K562 (cell line): ENCODE measurements at regions not wholly inside any gene's neighbourhood (a gene's known extent, or its start where the extent isn't known, plus 50 kb on each side); places are given as distances from the start of the nearest gene placed in this dataset.

Experiments used
- ATAC-seq: fragments of 200-7000 bp; cut with Tn5 transposase; 3 replicates; pipeline ENCODE4 v1.9.1; 2020; ENCODE audit warnings: moderate library complexity
- BruUV-seq: library from RNA; stranded (reverse); fragments of 400-500 nt; replicated peaks from 2 replicates; lab custom pipeline; 2021; lab: Mats Ljungman, UMichigan
- CTCF ChIA-PET: fragments of 300-600 bp; formaldehyde crosslinking; extraction: SDS; loops from one replicate; lab custom pipeline; 2021; ENCODE audit warnings: low intra/inter-chr PET ratio; lab: Yijun Ruan, JAX
- POLR2A ChIA-PET: fragments of 300-600, 350-650 bp; sonication (Branson Sonifier 250); formaldehyde crosslinking; extraction: SDS; loops from one replicate; lab custom pipeline; 2021; ENCODE audit warnings: antibody characterized with exemption, inconsistent platforms; lab: Yijun Ruan, JAX
- DNase-seq, 4 experiments: peaks; one replicate each; pipeline versions ENCODE4 v3.0.0 to v3.0.0-alpha.2; 2011 to 2018; ENCODE audit warnings: low spot score in 3 of 4, mixed read lengths in 3 of 4; ENCODE audit errors: extremely low read depth in 1 of 4
- FAIRE-seq: peaks from 2 replicates; lab custom pipeline; 2011; peaks lifted over from hg19 to GRCh38; lab: Jason Lieb, UNC
- H2AFZ ChIP-seq: 2 replicates; pipeline ENCODE4 v1.6.0; 2011; ENCODE audit warnings: low read depth, low read length, control low read depth, inconsistent platforms
- H3K27ac ChIP-seq: fragments of 200-600 bp; 3 replicates; pipeline ENCODE4 v1.8.0; 2011; ENCODE audit warnings: low read depth, mild to moderate bottlenecking, control low read depth, inconsistent platforms, low read length, moderate library complexity, mixed read lengths; ENCODE audit errors: extremely low read depth
- H3K27me3 ChIP-seq, 2 experiments: fragments of 300-600 bp in 1 of 2; 2 replicates in 1 of 2; 3 replicates in 1 of 2; pipeline versions ENCODE4 v1.6.0 to v1.8.0; 2011; ENCODE audit warnings: inconsistent platforms in 2 of 2, low read length in 2 of 2, mild to moderate bottlenecking in 1 of 2, mixed read lengths in 1 of 2, moderate library complexity in 1 of 2; ENCODE audit not compliant: control insufficient read depth in 2 of 2, insufficient read depth in 2 of 2
- H3K36me3 ChIP-seq: fragments of 300-600 bp; 3 replicates; pipeline ENCODE4 v1.8.0; 2011; ENCODE audit warnings: mild to moderate bottlenecking, low read length, inconsistent platforms; ENCODE audit not compliant: control insufficient read depth, insufficient read depth
- H3K4me1 ChIP-seq, 2 experiments: fragments of 200-600 bp in 1 of 2; replicated peaks in 1 of 2; 2 replicates in 1 of 2; 3 replicates in 1 of 2; pipeline versions ENCODE4 v1.5.1 to v1.8.0; 2011; ENCODE audit warnings: inconsistent platforms in 2 of 2, low read length in 2 of 2, mild to moderate bottlenecking in 1 of 2, mixed read lengths in 1 of 2, moderate library complexity in 1 of 2; ENCODE audit not compliant: control insufficient read depth in 2 of 2, insufficient read depth in 2 of 2
- H3K4me2 ChIP-seq: 2 replicates; pipeline ENCODE4 v1.6.1; 2011; ENCODE audit warnings: low read length, control low read depth, inconsistent platforms, mixed read lengths; ENCODE audit not compliant: insufficient read depth
- H3K4me3 ChIP-seq: fragments of 200-600 bp; sonication (generic), shearing (Covaris generic); 2 replicates; pipeline ENCODE4 v1.5.1; 2016; ENCODE audit warnings: control low read depth, inconsistent platforms
- H3K79me2 ChIP-seq: fragments of 200-600 bp; 3 replicates; pipeline ENCODE4 v1.8.0; 2011; ENCODE audit warnings: low read length, inconsistent platforms; ENCODE audit not compliant: control insufficient read depth, insufficient read depth
- H3K9ac ChIP-seq, 2 experiments: 2 replicates each; pipeline versions ENCODE4 v1.6.0 to v1.6.1; 2011; ENCODE audit warnings: low read depth in 2 of 2, low read length in 2 of 2, control low read depth in 1 of 2, inconsistent platforms in 1 of 2, mild to moderate bottlenecking in 1 of 2, mixed read lengths in 1 of 2; ENCODE audit not compliant: insufficient read depth in 1 of 2
- H3K9me1 ChIP-seq: one replicate; pipeline ENCODE4 v1.6.0; 2011; ENCODE audit warnings: inconsistent platforms, mild to moderate bottlenecking, low read length, moderate library complexity; ENCODE audit not compliant: control insufficient read depth, insufficient read depth
- H3K9me3 ChIP-seq: replicated peaks from 2 replicates; pipeline ENCODE4 v1.5.1; 2011; ENCODE audit warnings: low read depth, low read length, inconsistent platforms; ENCODE audit not compliant: control insufficient read depth, insufficient read depth
- H4K20me1 ChIP-seq: replicated peaks from 2 replicates; pipeline ENCODE4 v1.6.1; 2011; ENCODE audit warnings: low read length, inconsistent platforms, mixed read lengths; ENCODE audit not compliant: control insufficient read depth, insufficient read depth
- PBX2 ChIP-seq, 2 experiments: IDR thresholded peaks in 1 of 2; conservative IDR thresholded peaks in 1 of 2; 2 replicates each; pipeline ENCODE4 v1.6.1; 2016; ENCODE audit warnings: low read depth in 2 of 2, mild to moderate bottlenecking in 1 of 2, missing compliant biosample characterization in 1 of 2, missing genetic modification characterization in 1 of 2, moderate library complexity in 1 of 2
- SNIP1 ChIP-seq: fragments of 450-650 bp; IDR thresholded peaks from 2 replicates; pipeline ENCODE4 v1.7.1; 2017; ENCODE audit warnings: low read depth, mild to moderate bottlenecking
- in situ Hi-C: fragments of 300-500 bp; cut with MboI; formaldehyde crosslinking; loops from 4 replicates; pipeline ENCODE4 v1.15.0; 2018; ENCODE audit warnings: inconsistent platforms, mixed read lengths
- intact Hi-C: fragments of 100-400 bp; cut with micrococcal nuclease; formaldehyde crosslinking; loops from 2 replicates; pipeline ENCODE4 v1.14.2; 2022

GRCh38 chr4:66568001-66568400 is 897.7 kb upstream of the EPHA5 start (continued):
- no peak for TF ChIP-seq SNIP1
- TF ChIP-seq, all 486 proteins: peak for 0

GRCh38 chr4:66567551-66567950 is 897.3 kb upstream of the EPHA5 start:
- H3K4me3 ChIP-seq, result no peak overlapping the region
- no peak for DNase-seq
- in situ Hi-C loops (no loop called here), intact Hi-C loops (no loop called here)
- ChIA-PET POLR2A (no interaction called here), CTCF (no interaction called here)
- no TSS peak for BruUV-seq
- no peaks in the 10 kb centered on the region for H3K4me1 ChIP-seq
- no peak overlapping the region for H3K27ac ChIP-seq
- H2AFZ ChIP-seq, result no peak overlapping the region
- no peaks in the 10 kb centered on the region for H3K9me3 ChIP-seq
- H3K79me2 ChIP-seq, result no peaks in the 10 kb centered on the region
- no peak for FAIRE-seq
- H3K36me3 ChIP-seq, result no peaks in the 10 kb centered on the region
- H3K27me3 ChIP-seq, result no peaks in the 10 kb centered on the region
- H3K9ac ChIP-seq, result no peak overlapping the region
- no peaks in the 10 kb centered on the region for H4K20me1 ChIP-seq
- H3K9me1 ChIP-seq, result no peaks in the 10 kb centered on the region
- no peak for TF ChIP-seq PBX2 (CRISPR knock-in tag; IDR thresholded peaks at IDR 0.05; ENCODE audit: low read depth)
- TF ChIP-seq PBX2 (tag; conservative IDR thresholded peaks at IDR 0.05; ENCODE audit: low read depth), result no peak
- no peak for ATAC-seq
- H3K4me2 ChIP-seq, result no peak overlapping the region
